HG03139 (cell line): ENCODE measurements at regions not wholly inside any gene's neighbourhood (a gene's known extent, or its start where the extent isn't known, plus 50 kb on each side); places are given as distances from the start of the nearest gene placed in this dataset.
"Not testable (repeated sequence)": the region's sequence is repeated elsewhere in the genome, so short reads cannot be mapped to it uniquely, and the experiment has no call there.

Experiments used
- ATAC-seq: cut with Tn5 transposase; IDR thresholded peaks from one replicate; pipeline ENCODE4 v1.9.1; 2021; ENCODE audit not compliant: unreplicated experiment

GRCh38 chr2:22186261-22186828 is 1062.6 kb downstream of the TDRD15 start:
- ATAC-seq = not testable (repeated sequence)

DNA sequence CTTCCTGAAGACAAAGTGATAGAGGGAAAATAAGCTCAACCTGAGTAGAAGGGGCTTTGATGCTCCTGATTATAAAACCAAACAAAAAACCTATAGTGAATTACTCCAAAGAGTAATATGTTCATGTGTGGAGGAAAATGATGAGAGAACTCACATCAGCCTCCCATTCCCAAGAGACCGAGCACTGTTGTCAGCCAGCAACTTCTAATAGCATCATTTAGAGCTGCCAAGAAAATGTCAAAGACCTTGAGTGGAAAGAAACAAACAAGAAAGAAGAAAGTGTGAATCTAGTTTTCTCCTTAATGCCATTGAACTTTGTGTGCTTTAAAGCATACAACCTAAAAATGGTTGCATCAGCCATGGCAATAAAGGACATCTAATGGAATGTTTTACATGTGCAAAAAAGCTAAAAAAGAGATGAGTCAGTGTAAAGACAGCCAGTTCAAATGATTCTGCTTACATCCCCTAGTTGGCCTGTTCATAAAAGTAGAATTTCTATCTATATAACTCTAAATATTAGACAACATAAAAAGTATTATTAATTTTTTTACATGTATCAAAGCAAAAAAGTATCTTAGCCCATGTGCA is 1066.2 kb downstream of the TDRD15 start:
- ATAC-seq = no peak

- ATAC-seq = no peak
Observed at GRCh38 chr2:22194218-22194617, 1070.5 kb downstream of the TDRD15 start.

DNA sequence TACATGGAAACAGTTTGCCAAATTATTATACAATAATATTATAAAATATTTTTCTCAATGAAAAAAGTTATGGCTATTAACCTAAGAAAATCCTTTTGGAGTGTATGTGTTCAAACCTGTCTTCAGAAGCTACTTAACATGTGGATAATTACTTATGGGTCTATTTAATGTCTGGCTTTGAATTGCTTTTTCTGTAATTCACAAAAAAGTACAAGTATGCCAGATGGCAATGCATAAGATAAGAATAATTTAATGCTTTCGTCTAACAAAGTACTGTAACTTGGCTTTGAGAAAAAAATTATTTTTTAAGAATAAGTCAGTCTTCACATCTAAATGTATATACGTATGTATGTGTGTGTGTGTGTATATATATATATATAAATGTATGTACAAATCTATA is 1073.0 kb downstream of the TDRD15 start:
- no peak for ATAC-seq

DNA sequence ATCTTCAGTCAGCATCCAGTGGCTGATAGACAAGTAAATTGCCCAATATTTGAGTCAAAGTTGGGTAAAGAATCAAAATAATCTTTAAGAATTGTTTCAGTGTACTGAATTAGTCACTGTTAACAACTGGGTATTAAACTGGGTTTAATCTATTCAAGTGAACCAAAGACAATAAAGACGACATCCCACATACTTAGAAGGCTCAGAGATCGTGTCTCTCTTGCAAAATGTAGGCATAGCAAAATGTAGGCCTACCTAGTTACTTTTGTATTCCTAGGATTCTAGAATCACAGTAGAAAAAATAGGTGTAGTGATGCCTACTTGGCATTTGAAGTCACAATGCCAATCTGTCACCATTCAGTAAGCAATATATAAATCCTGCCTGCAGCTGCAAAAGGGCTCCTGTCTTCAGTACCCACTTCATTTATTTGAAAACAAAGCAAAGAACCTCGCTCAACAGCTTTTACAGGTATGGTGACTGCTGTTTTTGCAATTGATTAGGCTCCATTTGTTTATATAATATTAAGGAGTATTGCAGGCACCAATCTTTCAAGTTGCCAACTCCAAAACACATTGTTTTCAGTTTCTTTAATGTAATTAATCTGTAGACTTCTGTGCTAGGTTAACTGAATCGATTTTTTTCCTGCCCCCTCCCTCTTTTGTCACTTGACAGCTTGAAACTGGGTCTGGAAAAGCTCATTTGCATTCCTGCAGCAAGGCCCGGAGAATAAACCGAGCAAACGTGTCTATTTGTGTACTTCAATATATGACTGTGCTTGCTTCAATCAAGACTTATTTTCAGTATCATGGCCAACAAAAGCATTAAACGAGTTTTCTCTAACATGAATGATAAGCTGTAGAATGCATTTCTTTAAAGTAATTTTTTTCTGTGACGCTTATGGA is 1074.9 kb downstream of the TDRD15 start:
- ATAC-seq = no peak

- no peak for ATAC-seq
Observed at GRCh38 chr2:22199994-22200393, 1076.2 kb downstream of the TDRD15 start.

- ATAC-seq = no peak
Observed at GRCh38 chr2:22209545-22209944, 1085.8 kb downstream of the TDRD15 start.

GRCh38 chr2:22213237-22213636 is 1089.5 kb downstream of the TDRD15 start:
- no peak for ATAC-seq

DNA sequence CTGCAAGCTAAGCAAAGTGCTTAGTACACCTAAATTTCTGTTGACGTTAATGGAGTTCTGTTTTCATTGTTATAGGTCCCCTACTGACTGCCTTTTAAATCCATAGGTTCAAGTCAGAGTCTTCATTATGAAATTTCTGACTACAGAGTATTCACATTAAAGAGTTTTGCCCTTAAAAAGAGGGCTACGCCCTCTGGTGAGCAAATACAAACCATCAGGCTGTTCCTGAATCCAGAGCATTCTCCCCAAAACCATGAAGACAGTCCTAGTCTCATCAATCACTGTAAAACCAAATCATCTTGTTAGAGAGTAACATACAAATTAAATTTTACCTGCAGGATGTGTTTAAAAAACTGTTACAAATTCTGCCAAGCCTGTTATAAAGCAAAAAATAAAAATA is 1091.7 kb downstream of the TDRD15 start:
- no peak for ATAC-seq

DNA sequence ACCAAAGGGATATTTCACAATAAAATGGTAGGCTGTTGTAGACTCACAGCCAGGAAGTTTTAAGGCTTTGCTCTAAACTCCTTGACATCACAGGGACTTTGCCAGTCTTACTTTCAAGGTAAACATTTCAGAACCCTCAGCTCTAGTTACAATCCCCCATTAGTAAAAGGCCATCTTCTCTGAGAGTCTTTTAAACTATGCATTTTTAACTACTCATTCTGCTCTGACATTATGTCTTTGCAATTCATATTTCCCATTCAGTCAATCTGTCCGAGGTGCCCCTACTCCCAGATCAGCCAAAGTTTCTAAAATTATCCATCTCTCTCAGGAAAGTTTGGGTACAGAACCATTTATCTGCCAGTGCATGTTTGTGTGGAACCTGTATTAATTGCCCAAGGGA is 1094.1 kb downstream of the TDRD15 start:
- no peak for ATAC-seq

DNA sequence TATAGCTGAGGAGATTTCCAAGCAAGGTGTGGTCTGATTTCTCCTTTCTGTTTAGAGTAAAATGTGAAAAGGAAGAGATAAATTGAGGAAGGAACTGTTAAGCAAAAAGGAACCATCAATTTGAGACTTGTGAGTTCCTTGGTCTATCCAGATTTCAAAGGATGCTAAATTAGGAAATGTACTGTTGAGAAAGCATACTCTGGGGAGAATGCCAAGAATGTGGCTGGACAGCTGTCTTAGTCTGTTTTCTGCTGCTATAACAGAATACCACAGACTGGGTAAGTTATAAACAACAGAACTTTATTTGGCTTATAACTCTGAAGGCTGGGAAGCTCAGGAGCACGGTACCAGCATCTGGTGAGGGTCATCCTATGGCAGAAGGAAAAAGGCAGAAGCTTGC is 1097.2 kb downstream of the TDRD15 start:
- ATAC-seq = no peak

DNA sequence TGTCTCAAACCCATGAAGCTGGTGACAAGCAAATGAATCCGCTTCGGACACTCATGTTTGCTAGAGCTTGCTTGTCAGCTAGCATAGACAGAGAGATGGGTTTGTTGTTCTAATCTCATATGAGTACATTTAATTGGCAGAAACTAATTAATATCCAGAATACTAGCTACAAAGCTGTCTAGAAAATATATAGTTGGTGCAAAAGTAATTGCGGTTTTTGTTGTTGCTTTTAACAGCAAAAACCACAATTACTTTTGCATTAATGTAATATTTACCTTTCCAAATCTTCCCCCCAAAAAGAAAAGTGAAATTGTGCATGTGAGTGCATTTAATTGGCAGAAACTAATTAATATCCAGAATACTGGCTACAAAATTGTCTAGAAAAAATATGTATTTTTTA is 1115.2 kb downstream of the TDRD15 start:
- ATAC-seq = no peak

DNA sequence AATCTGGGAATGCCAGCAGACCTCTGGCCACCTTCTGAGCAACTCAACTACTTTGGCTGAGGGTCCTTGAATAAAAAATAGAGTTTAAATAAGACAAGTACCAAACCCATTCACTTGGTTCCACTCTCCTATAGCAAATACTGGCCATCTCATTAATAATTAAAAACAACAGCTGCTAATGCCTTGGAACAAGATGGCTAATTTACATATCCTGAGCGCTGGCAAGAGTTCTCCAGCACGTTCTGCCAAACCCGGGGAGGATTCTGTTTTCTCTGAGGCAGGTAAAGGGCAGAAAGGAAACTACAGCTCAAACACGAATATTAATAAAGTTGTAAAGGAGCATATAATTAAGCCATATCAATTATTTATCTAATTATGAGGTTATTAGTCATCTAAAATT is 1123.7 kb downstream of the TDRD15 start:
- no peak for ATAC-seq

DNA sequence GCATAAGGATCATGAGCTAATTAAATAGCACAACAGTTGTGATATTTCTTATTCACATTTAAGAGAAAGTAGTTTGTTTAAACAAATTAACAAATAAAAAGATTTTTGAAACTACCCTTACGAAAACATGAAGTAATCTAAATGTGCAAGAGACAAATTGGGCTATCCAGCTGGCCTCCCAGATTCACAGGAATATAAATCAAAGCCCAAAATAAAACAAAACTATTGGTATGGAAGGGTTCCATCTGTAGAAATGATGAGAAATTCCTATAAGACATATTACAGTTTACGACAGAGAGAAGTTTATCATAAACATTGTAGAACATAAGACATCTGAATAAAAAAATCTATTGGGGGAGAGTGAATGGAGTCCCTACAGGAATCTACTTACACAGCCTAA is 1125.1 kb downstream of the TDRD15 start:
- ATAC-seq = no peak

- ATAC-seq = no peak
Observed at GRCh38 chr2:22253171-22253570, 1129.4 kb downstream of the TDRD15 start.

- no peak for ATAC-seq
Observed at GRCh38 chr2:22261165-22261564, 1123.8 kb upstream of the KLHL29 start.

- no peak for ATAC-seq
Observed at GRCh38 chr2:22270341-22270740, 1114.6 kb upstream of the KLHL29 start.

DNA sequence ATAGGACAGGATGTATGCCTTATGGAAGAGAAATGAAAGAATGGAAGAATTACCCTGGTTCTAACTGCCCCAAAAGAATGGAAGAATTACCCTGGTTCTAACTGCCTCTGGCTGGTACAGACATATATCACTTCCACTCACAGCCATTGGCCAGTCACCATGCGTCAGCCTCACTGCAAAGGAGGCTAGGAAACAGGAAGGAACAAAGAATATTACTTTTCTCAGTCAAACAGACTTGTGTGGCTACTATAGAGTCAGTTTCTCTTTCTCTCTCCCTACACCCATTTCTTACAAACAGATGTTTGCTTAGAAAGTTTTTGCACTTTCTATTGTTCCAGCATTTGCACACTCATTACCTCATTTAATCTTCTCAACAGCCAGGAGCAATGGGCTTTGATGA is 1111.1 kb upstream of the KLHL29 start:
- ATAC-seq = no peak

DNA sequence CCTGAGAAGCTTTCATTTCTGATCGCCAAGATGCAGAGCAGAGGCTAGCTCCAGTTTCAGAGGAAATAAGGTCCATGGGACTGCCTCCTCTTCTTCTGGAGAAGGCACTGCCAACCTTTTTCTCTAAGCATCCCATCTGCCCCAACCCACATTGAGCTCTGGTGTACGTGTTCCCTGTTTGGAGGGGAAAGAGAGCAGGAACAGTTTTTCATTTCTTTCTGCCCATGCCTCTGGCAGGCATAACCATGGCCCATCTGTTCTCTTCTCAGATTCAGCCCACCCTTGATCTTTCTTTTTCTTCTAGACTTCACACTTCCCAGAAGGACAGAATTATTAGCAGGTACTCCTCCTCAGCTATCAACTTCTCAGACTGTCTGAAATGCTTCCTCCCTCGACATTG is 1110.3 kb upstream of the KLHL29 start:
- no peak for ATAC-seq

- ATAC-seq = no peak
Observed at GRCh38 chr2:22276696-22277095, 1108.3 kb upstream of the KLHL29 start.

- no peak for ATAC-seq
Observed at GRCh38 chr2:22279541-22279940, 1105.4 kb upstream of the KLHL29 start.

DNA sequence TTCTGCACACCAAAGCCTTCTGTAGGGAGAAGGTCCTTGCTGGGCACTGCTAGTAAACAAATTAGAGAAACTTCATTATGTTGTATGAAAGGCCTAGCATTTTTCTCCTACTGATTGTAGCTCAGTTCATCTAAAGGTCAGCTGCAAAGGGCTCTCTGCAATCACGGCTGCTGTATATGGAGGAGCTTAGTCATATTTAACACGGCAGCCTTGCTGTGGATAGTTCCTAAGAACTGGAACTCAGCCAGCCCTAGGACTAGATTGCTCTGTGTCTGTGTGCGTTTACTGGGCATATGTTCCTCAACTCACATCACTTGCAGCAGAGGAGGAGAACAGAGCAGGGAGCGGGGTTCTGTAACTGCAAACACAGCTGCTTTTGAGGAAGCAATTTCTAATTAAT is 1103.9 kb upstream of the KLHL29 start:
- no peak for ATAC-seq
